Suprapubic skin (tissue), 4 donors: ENCODE measurements at regions not wholly inside any gene's neighbourhood (a gene's known extent, or its start where the extent isn't known, plus 50 kb on each side); places are given as distances from the start of the nearest gene placed in this dataset.

Experiments used
- CTCF ChIP-seq, 2 donors: fragments of 200-600 bp in 1 of 2; fragments of 450-650 bp in 1 of 2; sonication (generic) in 1 of 2; IDR thresholded peaks; one replicate each; pipeline ENCODE4 v1.5.1; 2016 to 2019; ENCODE audit warnings: antibody characterized with exemption in 2 of 2, mild to moderate bottlenecking in 1 of 2, moderate library complexity in 1 of 2
- EP300 ChIP-seq: sonication (generic); formaldehyde crosslinking; IDR thresholded peaks from one replicate; pipeline ENCODE4 v1.6.1; 2017; ENCODE audit warnings: antibody characterized with exemption
- POLR2A ChIP-seq, 2 donors: fragments of 450-650 bp; IDR thresholded peaks; one replicate each; pipeline ENCODE4 v1.6.1; 2017; ENCODE audit warnings: antibody characterized with exemption in 2 of 2, mild to moderate bottlenecking in 2 of 2, moderate library complexity in 2 of 2
- POLR2AphosphoS5 ChIP-seq, 3 donors: sonication (generic); formaldehyde crosslinking; IDR thresholded peaks; one replicate each; pipeline ENCODE4 v1.6.1; 2017; ENCODE audit warnings: antibody characterized with exemption in 3 of 3

DNA sequence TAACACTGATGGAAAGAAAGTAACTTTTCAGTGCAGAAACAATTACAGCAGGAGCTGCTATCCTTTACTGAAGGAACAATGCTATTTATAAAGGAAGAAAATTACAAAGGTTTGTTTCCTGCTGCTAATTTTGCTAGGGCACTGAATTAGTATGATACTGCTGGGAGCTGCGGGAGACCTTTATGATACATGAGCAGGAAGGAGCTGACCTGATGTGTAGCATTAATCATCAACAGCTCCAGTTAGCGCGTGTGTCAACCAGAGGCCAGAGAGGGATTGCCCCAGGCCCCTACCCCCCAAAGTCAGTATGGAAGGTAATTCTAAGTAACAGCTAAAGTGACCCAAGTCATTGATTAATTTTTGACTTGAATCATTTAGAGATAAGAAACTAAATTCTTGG lies 728.9 kb downstream of the PCDH18 start:
- TF ChIP-seq POLR2A (IDR thresholded peaks at IDR 0.05) (no peak), CTCF (IDR thresholded peaks at IDR 0.05) (no peak), POLR2AphosphoS5 (IDR thresholded peaks at IDR 0.05) (no peak), EP300 (no peak)
